ENCODE measurements at regions not wholly inside any gene's neighbourhood (a gene's known extent, or its start where the extent isn't known, plus 50 kb on each side); places are given as distances from the start of the nearest gene placed in this dataset.

GRCh38 chr1:101316256-101316655 lies 79.4 kb downstream of the S1PR1 start:
- TF ChIP-seq CTCF (conservative IDR thresholded peaks at IDR 0.05; ENCODE audit: low read length) (no peak), EZH2phosphoT487 (IDR thresholded peaks at IDR 0.05; ENCODE audit: borderline replicate concordance) (no peak)

All from Loucy (cell line).